Karpas-422 (cell line): ENCODE measurements at regions not wholly inside any gene's neighbourhood (a gene's known extent, or its start where the extent isn't known, plus 50 kb on each side); places are given as distances from the start of the nearest gene placed in this dataset.
"Not testable (repeated sequence)": the region's sequence is repeated elsewhere in the genome, so short reads cannot be mapped to it uniquely, and the experiment has no call there.

Experiments
- DNase-seq: peaks from one replicate; pipeline ENCODE4 v3.0.0-alpha.2; 2015
- H2AFZ ChIP-seq: fragments of 200-600 bp; sonication (generic); 2 replicates; pipeline ENCODE4 v1.6.1; 2014; ENCODE audit warnings: antibody characterized with exemption, low read length, mixed read lengths
- H3K27ac ChIP-seq: fragments of 200-600 bp; sonication (generic); 2 replicates; pipeline ENCODE4 v1.5.1; 2014; ENCODE audit warnings: mild to moderate bottlenecking, low read length, moderate library complexity
- H3K27me3 ChIP-seq: fragments of 200-600 bp; sonication (generic); 2 replicates; pipeline ENCODE4 v1.6.1; 2014; ENCODE audit warnings: low read length, mixed read lengths
- H3K36me3 ChIP-seq: fragments of 200-600 bp; sonication (generic); 2 replicates; pipeline ENCODE4 v1.6.1; 2014; ENCODE audit warnings: low read length, mixed read lengths; ENCODE audit not compliant: insufficient read depth
- H3K4me1 ChIP-seq: fragments of 200-600 bp; sonication (generic); 2 replicates; pipeline ENCODE4 v1.6.1; 2014; ENCODE audit warnings: mild to moderate bottlenecking, low read length, mixed read lengths
- H3K4me2 ChIP-seq: fragments of 200-600 bp; sonication (generic); 2 replicates; pipeline ENCODE4 v1.6.1; 2014; ENCODE audit warnings: low read length, low read depth, mild to moderate bottlenecking; ENCODE audit not compliant: poor library complexity, severe bottlenecking
- H3K4me3 ChIP-seq: fragments of 200-600 bp; sonication (generic); 2 replicates; pipeline ENCODE4 v1.5.1; 2014; ENCODE audit warnings: mild to moderate bottlenecking, antibody characterized with exemption, low read length, mixed read lengths
- H3K79me2 ChIP-seq: fragments of 200-600 bp; sonication (generic); 2 replicates; pipeline ENCODE4 v1.6.1; 2014; ENCODE audit warnings: mild to moderate bottlenecking, low read length, mixed read lengths
- H3K9ac ChIP-seq: fragments of 200-600 bp; sonication (generic); 2 replicates; pipeline ENCODE4 v1.6.0; 2014; ENCODE audit warnings: low read length
- H3K9me2 ChIP-seq: fragments of 200-600 bp; sonication (generic), shearing (Covaris generic); replicated peaks from 2 replicates; pipeline ENCODE4 v1.6.0; 2014; ENCODE audit warnings: mild to moderate bottlenecking, low read length, moderate library complexity; ENCODE audit not compliant: insufficient read depth
- H3K9me3 ChIP-seq: fragments of 300-700, 200-600 bp; sonication (generic); 2 replicates; pipeline ENCODE4 v1.6.1; 2014; ENCODE audit warnings: low read length, mixed read lengths
- H4K20me1 ChIP-seq: fragments of 200-600 bp; sonication (generic); 2 replicates; pipeline ENCODE4 v1.6.1; 2014; ENCODE audit warnings: mild to moderate bottlenecking, antibody characterized with exemption, low read length, low read depth; ENCODE audit not compliant: insufficient read depth

DNA sequence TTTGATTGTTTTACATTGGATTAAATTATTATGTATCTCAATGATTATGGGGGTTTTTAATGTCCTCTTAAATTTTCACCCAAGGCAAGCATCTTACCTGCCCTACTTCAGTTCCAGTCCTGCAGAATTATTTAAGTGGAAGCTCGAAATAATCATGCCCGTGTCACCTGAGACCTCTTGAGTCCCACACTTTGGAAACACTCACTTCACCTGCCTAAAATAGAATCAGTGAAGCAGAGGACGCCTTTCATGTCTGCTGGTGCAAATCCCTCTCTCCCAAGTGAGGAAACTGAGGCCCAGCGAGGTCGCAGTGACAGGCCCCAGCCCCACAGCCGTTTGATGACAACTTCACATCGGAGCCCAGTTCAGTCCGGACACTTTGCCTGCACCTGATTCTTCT lies 284.6 kb downstream of the C16orf95 start:
- no peaks in the 10 kb centered on the region for H3K79me2 ChIP-seq
- no peaks in the 10 kb centered on the region for H3K36me3 ChIP-seq
- no peak overlapping the region for H2AFZ ChIP-seq
- H3K4me1 ChIP-seq: no peaks in the 10 kb centered on the region
- no peak overlapping the region for H3K4me3 ChIP-seq
- H3K27me3 ChIP-seq: no peaks in the 10 kb centered on the region
- no peak for DNase-seq
- H3K9me2 ChIP-seq: no peaks in the 10 kb centered on the region
- no peak overlapping the region for H3K27ac ChIP-seq
- H3K9ac ChIP-seq: no peak overlapping the region
- H3K4me2 ChIP-seq: no peak overlapping the region
- H4K20me1 ChIP-seq: no peaks in the 10 kb centered on the region
- no peaks in the 10 kb centered on the region for H3K9me3 ChIP-seq

- Histone ChIP-seq H3K36me3 (no peaks in the 10 kb centered on the region), H4K20me1 (no peaks in the 10 kb centered on the region), H3K4me1 (no peaks in the 10 kb centered on the region), H3K9me3 (no peaks in the 10 kb centered on the region), H3K4me3 (no peak overlapping the region), H3K9ac (no peak overlapping the region), H3K79me2 (no peaks in the 10 kb centered on the region), H3K4me2 (no peak overlapping the region), H3K27me3 (no peaks in the 10 kb centered on the region), H3K27ac (no peak overlapping the region), H2AFZ (no peak overlapping the region), H3K9me2 (no peaks in the 10 kb centered on the region)
- DNase-seq: peak; percentile 4
Measured at GRCh38 chr16:87033021-87033471, 284.1 kb downstream of the C16orf95 start.

- Histone ChIP-seq H3K4me2 (no peak overlapping the region), H3K4me1 (no peaks in the 10 kb centered on the region), H4K20me1 (no peaks in the 10 kb centered on the region), H3K27me3 (no peaks in the 10 kb centered on the region), H3K9ac (no peak overlapping the region), H2AFZ (no peak overlapping the region), H3K79me2 (no peaks in the 10 kb centered on the region), H3K9me3 (no peaks in the 10 kb centered on the region), H3K9me2 (no peaks in the 10 kb centered on the region), H3K36me3 (no peaks in the 10 kb centered on the region), H3K4me3 (no peak overlapping the region), H3K27ac (no peak overlapping the region)
- no peak for DNase-seq
Measured at GRCh38 chr16:87033541-87034300, 283.5 kb downstream of the C16orf95 start.

DNA sequence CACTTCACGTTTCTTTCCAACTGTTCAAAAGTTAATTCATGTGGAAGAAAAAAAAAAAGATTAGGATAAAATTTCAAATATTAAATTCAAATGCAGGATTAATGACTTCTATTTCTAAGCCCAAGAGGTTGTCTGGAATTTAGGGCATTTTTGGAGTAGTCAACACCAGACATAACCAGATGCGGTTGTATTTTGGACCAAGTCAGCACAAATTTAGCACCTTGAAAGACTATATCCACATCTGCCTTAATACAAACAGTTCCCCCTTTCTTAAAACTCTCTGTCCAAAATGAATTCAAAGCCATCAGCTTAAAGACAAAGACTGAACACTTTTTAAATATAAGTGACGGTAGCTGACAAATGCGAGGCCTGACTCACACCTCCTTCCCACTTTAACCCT lies 282.9 kb downstream of the C16orf95 start:
- DNase-seq: no peak
- no peaks in the 10 kb centered on the region for H3K79me2 ChIP-seq
- H3K9me3 ChIP-seq: no peaks in the 10 kb centered on the region
- no peaks in the 10 kb centered on the region for H3K4me1 ChIP-seq
- H3K9ac ChIP-seq: no peak overlapping the region
- no peaks in the 10 kb centered on the region for H3K27me3 ChIP-seq
- H3K4me2 ChIP-seq: no peak overlapping the region
- no peaks in the 10 kb centered on the region for H4K20me1 ChIP-seq
- no peak overlapping the region for H2AFZ ChIP-seq
- no peak overlapping the region for H3K4me3 ChIP-seq
- H3K36me3 ChIP-seq: no peaks in the 10 kb centered on the region
- H3K9me2 ChIP-seq: no peaks in the 10 kb centered on the region
- H3K27ac ChIP-seq: no peak overlapping the region

DNA sequence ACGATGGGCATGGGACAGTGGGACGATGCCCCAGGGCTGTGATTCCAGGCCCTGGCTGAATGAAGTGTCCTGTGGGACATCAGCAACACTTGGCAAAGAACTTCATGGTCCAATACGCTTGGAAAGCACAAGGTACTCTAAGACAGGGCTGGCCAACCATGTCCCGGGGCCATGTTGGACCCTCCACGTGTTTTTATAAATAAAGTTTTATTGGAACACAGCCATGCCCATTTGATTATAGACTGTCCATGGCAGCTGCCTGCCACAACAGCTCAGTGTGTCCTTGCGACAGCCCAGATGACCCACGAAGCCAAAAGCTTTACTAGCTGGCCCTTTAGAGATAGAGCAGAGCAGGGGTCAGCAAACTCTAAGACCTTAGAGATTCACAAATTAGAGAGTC lies 282.1 kb downstream of the C16orf95 start:
- Histone ChIP-seq H3K4me2 (no peak overlapping the region), H3K27ac (no peak overlapping the region), H3K79me2 (no peaks in the 10 kb centered on the region), H3K4me3 (no peak overlapping the region), H4K20me1 (no peaks in the 10 kb centered on the region), H3K36me3 (no peaks in the 10 kb centered on the region), H2AFZ (no peak overlapping the region), H3K9me3 (no peaks in the 10 kb centered on the region), H3K27me3 (no peaks in the 10 kb centered on the region), H3K9ac (no peak overlapping the region), H3K4me1 (no peaks in the 10 kb centered on the region), H3K9me2 (no peaks in the 10 kb centered on the region)
- DNase-seq: no peak

GRCh38 chr16:87037012-87037411 lies 280.2 kb downstream of the C16orf95 start:
- no peak for DNase-seq
- no peak overlapping the region for H3K27ac ChIP-seq
- H3K79me2 ChIP-seq: no peaks in the 10 kb centered on the region
- no peaks in the 10 kb centered on the region for H3K9me2 ChIP-seq
- no peak overlapping the region for H3K4me2 ChIP-seq
- H3K9ac ChIP-seq: no peak overlapping the region
- no peaks in the 10 kb centered on the region for H3K27me3 ChIP-seq
- H3K36me3 ChIP-seq: no peaks in the 10 kb centered on the region
- no peaks in the 10 kb centered on the region for H3K9me3 ChIP-seq
- no peak overlapping the region for H3K4me3 ChIP-seq
- no peak overlapping the region for H2AFZ ChIP-seq
- no peaks in the 10 kb centered on the region for H4K20me1 ChIP-seq
- no peaks in the 10 kb centered on the region for H3K4me1 ChIP-seq

DNA sequence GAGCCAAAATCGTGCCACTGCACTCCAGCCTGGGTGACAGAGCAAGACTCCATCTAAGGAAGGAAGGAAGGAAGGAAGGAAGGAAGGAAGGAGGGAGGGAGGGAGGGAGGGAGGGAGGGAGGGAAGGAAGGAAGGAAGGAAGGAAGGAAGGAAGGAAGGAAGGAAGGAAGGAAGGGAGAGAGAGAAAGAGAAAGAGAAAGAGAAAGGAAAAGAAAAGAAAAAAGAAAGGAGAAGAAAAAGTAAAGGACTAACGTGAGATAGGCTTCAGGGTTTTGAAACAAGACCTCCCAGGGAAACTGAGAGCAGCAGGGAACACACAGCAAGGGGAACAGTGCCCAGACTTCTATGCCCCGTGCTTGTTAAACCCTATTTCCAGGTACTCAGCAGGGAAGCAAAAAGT lies 278.7 kb downstream of the C16orf95 start:
- H4K20me1 ChIP-seq, H3K9me2 ChIP-seq, H3K36me3 ChIP-seq, H3K9ac ChIP-seq, H3K27me3 ChIP-seq, H3K79me2 ChIP-seq, H3K9me3 ChIP-seq, H3K4me1 ChIP-seq, DNase-seq, H2AFZ ChIP-seq, H3K4me3 ChIP-seq, H3K4me2 ChIP-seq, H3K27ac ChIP-seq: not testable (repeated sequence)

DNA sequence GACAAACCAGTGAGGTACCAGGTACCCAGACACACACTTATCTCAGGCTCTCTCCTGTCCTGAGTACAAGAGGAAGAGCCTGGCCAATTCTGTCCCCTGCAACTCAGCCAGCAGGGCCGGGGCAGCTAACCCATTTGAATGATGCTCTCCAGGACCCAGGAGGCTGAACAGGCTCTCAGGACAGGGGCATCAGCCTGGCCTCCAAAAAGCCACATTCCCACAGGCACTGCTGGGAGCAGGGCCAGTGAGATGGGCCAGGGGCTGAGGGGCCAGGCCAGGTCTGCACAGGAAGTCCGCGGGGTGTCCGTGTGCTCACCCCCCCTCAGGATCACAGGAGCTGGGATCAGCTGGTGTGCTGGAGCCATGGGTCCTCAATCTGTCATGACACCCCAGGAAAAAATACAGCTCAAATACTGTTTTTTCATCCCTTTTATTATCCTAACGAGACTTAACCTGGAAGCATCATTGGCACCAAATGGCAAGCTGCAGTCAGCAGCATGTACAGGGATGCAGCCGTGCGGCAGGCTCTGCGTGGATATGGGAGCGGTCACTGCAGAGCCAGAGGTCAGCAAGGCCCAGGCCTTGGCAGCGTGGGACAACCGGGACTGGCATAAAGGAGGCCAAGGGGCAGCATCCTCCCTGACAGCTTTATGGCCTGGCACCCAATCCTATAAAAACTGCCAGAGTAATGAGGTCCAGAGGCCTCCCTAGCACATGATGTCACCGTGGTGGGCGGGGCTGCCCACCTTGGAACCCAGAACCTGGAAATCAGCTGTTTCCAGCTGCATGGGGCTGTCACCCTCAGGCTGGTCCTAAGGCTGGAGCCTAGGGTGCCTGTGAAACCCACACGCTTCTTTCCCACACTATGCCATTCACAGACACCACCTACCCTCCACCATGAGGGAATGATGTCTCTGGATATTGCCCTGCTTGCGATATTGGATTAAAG lies 276.7 kb downstream of the C16orf95 start:
- H3K36me3 ChIP-seq: no peaks in the 10 kb centered on the region
- no peak overlapping the region for H3K27ac ChIP-seq
- H3K27me3 ChIP-seq: no peaks in the 10 kb centered on the region
- H3K79me2 ChIP-seq: no peaks in the 10 kb centered on the region
- no peaks in the 10 kb centered on the region for H3K9me2 ChIP-seq
- H2AFZ ChIP-seq: no peak overlapping the region
- no peak overlapping the region for H3K4me3 ChIP-seq
- no peaks in the 10 kb centered on the region for H3K4me1 ChIP-seq
- H3K9ac ChIP-seq: no peak overlapping the region
- DNase-seq: no peak
- H4K20me1 ChIP-seq: no peaks in the 10 kb centered on the region
- no peak overlapping the region for H3K4me2 ChIP-seq
- no peaks in the 10 kb centered on the region for H3K9me3 ChIP-seq
